WERI-Rb-1 (cell line): ENCODE measurements at regions not wholly inside any gene's neighbourhood (a gene's known extent, or its start where the extent isn't known, plus 50 kb on each side); places are given as distances from the start of the nearest gene placed in this dataset.
"Not testable (repeated sequence)": the region's sequence is repeated elsewhere in the genome, so short reads cannot be mapped to it uniquely, and the experiment has no call there.

Experiments
- DNase-seq: peaks from one replicate; pipeline ENCODE4 v3.0.0-alpha.2; 2020
- H3K27ac ChIP-seq: fragments of 250-450 bp; sonication (Bioruptor Pico); 2 replicates; pipeline ENCODE4 v1.5.1; 2020; ENCODE audit warnings: mild to moderate bottlenecking, moderate library complexity
- H3K27me3 ChIP-seq: fragments of 250-450 bp; sonication (Bioruptor Pico); 2 replicates; pipeline ENCODE4 v1.5.1; 2021; ENCODE audit warnings: mild to moderate bottlenecking, low read depth, moderate library complexity; ENCODE audit not compliant: insufficient read depth, severe bottlenecking
- H3K36me3 ChIP-seq: fragments of 250-450 bp; sonication (Bioruptor Pico); 2 replicates; pipeline ENCODE4 v1.5.1; 2020; ENCODE audit warnings: mild to moderate bottlenecking, moderate library complexity
- H3K4me3 ChIP-seq: 2 replicates; pipeline ENCODE4 v1.5.1; 2011; ENCODE audit warnings: low read depth, mild to moderate bottlenecking, control low read depth, low read length
- H3K9me3 ChIP-seq: fragments of 250-450 bp; sonication (Bioruptor Pico); 2 replicates; pipeline ENCODE4 v1.5.1; 2021; ENCODE audit warnings: mild to moderate bottlenecking, moderate library complexity; ENCODE audit not compliant: severe bottlenecking
- CTCF ChIP-seq: IDR thresholded peaks from 2 replicates; pipeline ENCODE4 v1.5.1; 2011; ENCODE audit warnings: low read depth, mild to moderate bottlenecking, control low read depth, inconsistent platforms, low read length

GRCh38 chr2:94602466-94602865, 268.8 kb upstream of the TEKT4 start:
- no peak for DNase-seq
- H3K36me3 ChIP-seq = no peaks in the 10 kb centered on the region
- H3K27me3 ChIP-seq = no peaks in the 10 kb centered on the region
- H3K4me3 ChIP-seq = no peak overlapping the region
- no peaks in the 10 kb centered on the region for H3K9me3 ChIP-seq
- TF ChIP-seq CTCF = no peak
- H3K27ac ChIP-seq = peak overlapping the region; percentile 24; the same call in 1 of the 2 replicates

- H3K4me3 ChIP-seq = no peak overlapping the region
- no peak overlapping the region for H3K27ac ChIP-seq
- TF ChIP-seq CTCF = no peak
- no peaks in the 10 kb centered on the region for H3K36me3 ChIP-seq
- H3K9me3 ChIP-seq = no peaks in the 10 kb centered on the region
- no peaks in the 10 kb centered on the region for H3K27me3 ChIP-seq
- no peak for DNase-seq
Measured at GRCh38 chr2:94622113-94622618, 249.1 kb upstream of the TEKT4 start.

GRCh38 chr2:94628953-94629352, 242.3 kb upstream of the TEKT4 start:
- H3K27ac ChIP-seq, H3K36me3 ChIP-seq, H3K9me3 ChIP-seq, H3K27me3 ChIP-seq, H3K4me3 ChIP-seq, DNase-seq: not testable (repeated sequence)

- not testable (repeated sequence) for H3K4me3 ChIP-seq, DNase-seq, H3K36me3 ChIP-seq, H3K27me3 ChIP-seq, H3K27ac ChIP-seq, H3K9me3 ChIP-seq
Measured at GRCh38 chr2:94641397-94641796, 229.8 kb upstream of the TEKT4 start.

- H3K9me3 ChIP-seq, H3K27me3 ChIP-seq, H3K4me3 ChIP-seq, DNase-seq, H3K27ac ChIP-seq, H3K36me3 ChIP-seq: not testable (repeated sequence)
Measured at GRCh38 chr2:94652131-94652530, 219.1 kb upstream of the TEKT4 start.

GRCh38 chr2:94669858-94670257, 201.4 kb upstream of the TEKT4 start:
- not testable (repeated sequence) for H3K27me3 ChIP-seq, H3K36me3 ChIP-seq, H3K4me3 ChIP-seq, H3K27ac ChIP-seq, DNase-seq, H3K9me3 ChIP-seq

GRCh38 chr2:94694236-94694635, 177.0 kb upstream of the TEKT4 start:
- not testable (repeated sequence) for H3K9me3 ChIP-seq

GRCh38 chr2:94708982-94709381, 162.2 kb upstream of the TEKT4 start:
- H3K9me3 ChIP-seq, H3K36me3 ChIP-seq, H3K27ac ChIP-seq, DNase-seq, H3K4me3 ChIP-seq, H3K27me3 ChIP-seq: not testable (repeated sequence)

More at GRCh38 chr2:94694236-94694635, 177.0 kb upstream of the TEKT4 start:
- not testable (repeated sequence) for H3K4me3 ChIP-seq, H3K27ac ChIP-seq, H3K36me3 ChIP-seq, DNase-seq, H3K27me3 ChIP-seq

- H3K9me3 ChIP-seq = no peaks in the 10 kb centered on the region
- no peaks in the 10 kb centered on the region for H3K27me3 ChIP-seq
- no peaks in the 10 kb centered on the region for H3K36me3 ChIP-seq
- no peak overlapping the region for H3K4me3 ChIP-seq
- no peak for TF ChIP-seq CTCF
- DNase-seq = no peak
- H3K27ac ChIP-seq = no peak overlapping the region
Measured at GRCh38 chr2:94725543-94725942, 145.7 kb upstream of the TEKT4 start.

- not testable (repeated sequence) for H3K27me3 ChIP-seq, H3K36me3 ChIP-seq, H3K4me3 ChIP-seq, DNase-seq, H3K9me3 ChIP-seq, H3K27ac ChIP-seq
Measured at GRCh38 chr2:94735536-94735935, 135.7 kb upstream of the TEKT4 start.

GRCh38 chr2:94737145-94737544, 134.1 kb upstream of the TEKT4 start:
- not testable (repeated sequence) for H3K27ac ChIP-seq, H3K4me3 ChIP-seq, H3K36me3 ChIP-seq, H3K27me3 ChIP-seq, H3K9me3 ChIP-seq, DNase-seq

- H3K27ac ChIP-seq, H3K27me3 ChIP-seq, DNase-seq, H3K9me3 ChIP-seq, H3K4me3 ChIP-seq, H3K36me3 ChIP-seq: not testable (repeated sequence)
Measured at GRCh38 chr2:94737736-94738342, 133.4 kb upstream of the TEKT4 start.
